ENCODE measurements at regions not wholly inside any gene's neighbourhood (a gene's known extent, or its start where the extent isn't known, plus 50 kb on each side); places are given as distances from the start of the nearest gene placed in this dataset.
"Not testable (repeated sequence)": the region's sequence is repeated elsewhere in the genome, so short reads cannot be mapped to it uniquely, and the experiment has no call there.

DNA sequence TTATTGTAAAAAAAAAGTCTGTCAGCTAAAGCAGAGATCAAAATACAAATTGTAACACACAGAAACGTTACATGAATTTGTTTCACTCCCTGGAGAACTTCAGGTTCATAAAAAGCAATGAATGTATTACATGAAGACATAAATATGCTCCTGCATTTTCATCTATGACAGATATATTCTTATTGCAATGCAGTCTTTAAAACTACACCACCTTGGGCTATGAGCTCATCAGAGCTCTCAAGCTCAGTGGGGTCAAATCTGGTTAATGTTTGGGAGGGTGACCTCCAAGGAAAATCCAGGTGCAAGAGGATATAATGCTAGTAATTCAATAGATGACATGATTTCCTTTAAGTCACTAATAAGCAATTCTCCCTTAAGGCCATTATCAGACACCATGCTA is 606.8 kb downstream of the EPHA3 start:
- intact Hi-C loops (cut with DNase I): no loop called here
- no peak for DNase-seq

DNA sequence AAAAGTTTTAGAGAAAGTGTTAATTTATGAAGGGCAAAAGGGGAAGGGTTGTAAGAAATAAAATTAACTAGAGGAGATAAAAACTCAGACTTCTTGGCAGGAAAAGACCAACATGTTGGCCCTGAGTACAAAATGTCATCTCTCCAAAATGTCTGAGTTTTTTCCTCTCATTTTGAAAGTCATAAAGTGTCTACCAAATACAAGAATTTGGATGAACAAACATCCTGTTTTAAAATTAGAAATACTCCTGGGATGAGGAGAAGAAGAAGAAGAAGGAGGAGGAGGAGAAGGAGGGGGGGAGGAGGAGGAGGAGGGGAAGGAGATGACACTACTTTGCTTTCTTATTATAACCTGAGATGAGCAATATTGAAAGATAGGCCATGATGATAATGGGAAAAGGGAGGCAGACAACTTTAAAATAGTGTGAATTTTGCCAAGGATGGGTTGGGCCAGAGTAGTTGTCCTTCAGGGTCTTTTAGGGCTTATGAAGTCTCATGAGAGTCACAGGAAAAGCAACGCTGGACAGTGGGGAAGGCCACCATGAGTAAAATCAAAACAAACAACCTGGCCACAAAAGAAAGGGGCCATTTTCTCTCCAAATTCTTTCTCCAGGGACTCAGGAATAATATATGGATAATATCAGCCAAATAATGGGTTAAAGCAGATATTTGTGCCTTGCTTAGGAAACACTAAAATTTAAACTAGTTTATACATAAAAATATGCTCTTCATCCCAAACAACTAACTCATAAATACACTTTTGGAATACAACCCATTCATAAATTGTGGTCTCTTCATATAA is 632.9 kb downstream of the EPHA3 start:
- intact Hi-C loops (cut with DNase I): no loop called here
- DNase-seq: no peak

DNA sequence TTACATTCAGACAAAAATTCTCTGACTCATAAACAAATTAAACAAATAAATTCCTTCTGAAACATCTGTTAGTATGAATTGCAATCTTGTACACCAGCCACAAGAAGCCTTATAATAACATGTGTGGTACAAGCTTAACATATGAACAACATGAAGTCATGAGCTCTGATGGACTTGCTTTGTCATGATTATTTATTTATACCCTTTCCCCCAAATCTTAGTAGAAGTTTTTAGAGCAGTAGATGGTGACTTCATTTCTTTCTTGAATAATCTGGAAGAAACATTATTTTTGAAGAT is 633.4 kb downstream of the EPHA3 start:
- DNase-seq: no peak
- intact Hi-C loops (cut with DNase I): no loop called here

DNA sequence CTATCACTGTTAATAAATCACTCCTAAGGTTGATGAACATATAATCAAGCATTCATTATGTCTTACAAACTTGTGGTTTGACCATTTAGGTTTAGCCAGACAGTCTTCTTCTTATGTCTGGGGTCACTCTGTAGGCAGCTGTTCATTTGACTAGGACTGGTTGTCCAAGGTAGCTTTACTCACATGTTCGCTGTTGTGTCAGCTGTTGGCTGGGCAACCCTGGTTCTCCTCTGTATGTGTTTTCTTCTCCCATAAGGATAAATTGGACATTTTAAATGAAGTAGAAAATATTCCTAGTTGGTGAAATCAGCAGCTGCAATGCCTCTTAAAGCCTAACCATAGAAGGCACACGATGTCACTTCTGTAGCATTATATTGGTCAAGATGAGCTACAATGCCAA is 635.1 kb downstream of the EPHA3 start:
- intact Hi-C loops (cut with DNase I): no loop called here
- DNase-seq: no peak

DNA sequence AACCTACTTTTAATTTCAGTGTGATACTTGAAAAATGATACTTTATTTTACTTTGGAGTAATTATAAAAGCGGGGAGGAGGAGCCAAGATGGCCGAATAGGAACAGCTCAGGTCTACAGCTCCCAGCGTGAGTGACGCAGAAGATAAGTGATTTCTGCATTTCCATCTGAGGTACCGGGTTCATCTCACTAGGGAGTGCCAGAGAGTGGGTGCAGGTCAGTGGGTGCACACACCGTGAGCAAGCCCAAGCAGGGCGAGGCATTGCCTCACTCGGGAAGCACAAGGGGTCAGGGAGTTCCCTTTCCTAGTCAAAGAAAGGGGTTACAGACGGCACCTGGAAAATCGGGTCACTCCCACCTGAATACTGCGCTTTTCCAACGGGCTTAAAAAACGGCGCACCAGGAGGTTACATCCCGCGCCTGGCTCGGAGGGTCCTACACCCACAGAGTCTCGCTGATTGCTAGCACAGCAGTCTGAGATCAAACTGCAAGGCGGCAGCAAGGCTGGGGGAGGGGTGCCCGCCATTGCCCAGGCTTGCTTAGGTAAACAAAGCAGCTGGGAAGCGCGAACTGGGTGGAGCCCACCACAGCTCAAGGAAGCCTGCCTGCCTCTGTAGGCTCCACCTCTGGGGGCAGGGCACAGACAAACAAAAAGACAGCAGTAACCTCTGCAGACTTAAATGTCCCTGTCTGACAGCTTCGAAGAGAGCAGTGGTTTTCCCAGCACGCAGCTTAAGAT is 640.3 kb downstream of the EPHA3 start:
- intact Hi-C loops (cut with DNase I); DNase-seq: not testable (repeated sequence)

DNA sequence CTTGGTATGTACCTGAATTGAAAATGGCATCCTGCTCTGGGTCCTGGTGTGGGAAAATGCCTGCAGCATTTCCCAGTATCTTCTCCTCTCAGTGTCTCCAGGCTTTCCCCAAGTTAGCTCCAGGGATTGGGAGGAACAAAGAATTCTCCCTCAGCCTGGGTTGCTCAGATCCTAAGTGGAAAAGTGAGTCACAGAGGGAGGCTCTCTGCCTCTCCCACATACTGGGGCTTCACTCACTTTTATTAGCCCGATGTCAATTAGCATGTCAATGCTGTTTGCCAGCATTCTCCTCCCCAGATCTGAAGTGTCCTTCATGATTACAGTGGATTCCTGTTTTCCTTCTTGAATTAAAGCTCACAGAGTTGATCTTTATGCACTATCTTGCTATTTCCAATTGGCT is 655.0 kb downstream of the EPHA3 start:
- no peak for DNase-seq
- intact Hi-C loops (cut with DNase I): no loop called here

DNA sequence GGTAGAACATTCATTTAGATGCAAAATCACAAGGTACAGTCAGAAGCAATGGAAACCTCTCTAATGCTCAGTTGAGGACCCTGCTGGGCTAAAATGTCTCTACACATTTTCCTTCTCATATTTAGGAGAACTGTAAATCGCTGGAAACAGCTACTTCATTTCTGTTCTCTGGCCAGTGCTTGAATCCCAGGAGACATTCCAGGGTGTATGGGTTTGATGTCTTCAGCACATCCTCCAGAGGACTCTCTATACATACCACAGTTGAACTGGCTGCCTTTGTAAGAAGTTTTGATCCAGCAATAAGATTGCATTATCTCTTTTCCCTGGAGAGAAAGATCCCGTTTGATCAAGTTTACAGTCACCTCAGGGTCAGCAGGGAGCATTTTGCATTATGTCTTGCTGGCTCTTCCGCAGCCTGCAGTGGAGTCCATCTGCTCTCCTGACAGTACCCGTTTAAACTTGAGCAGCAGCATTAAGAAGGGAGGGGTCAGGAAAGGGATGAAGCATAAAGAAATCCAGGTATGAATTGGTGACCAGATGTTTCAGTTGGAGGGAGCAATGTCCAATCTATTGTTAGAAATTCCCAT is 676.0 kb downstream of the EPHA3 start:
- no peak for DNase-seq
- intact Hi-C loops (cut with DNase I): no loop called here

DNA sequence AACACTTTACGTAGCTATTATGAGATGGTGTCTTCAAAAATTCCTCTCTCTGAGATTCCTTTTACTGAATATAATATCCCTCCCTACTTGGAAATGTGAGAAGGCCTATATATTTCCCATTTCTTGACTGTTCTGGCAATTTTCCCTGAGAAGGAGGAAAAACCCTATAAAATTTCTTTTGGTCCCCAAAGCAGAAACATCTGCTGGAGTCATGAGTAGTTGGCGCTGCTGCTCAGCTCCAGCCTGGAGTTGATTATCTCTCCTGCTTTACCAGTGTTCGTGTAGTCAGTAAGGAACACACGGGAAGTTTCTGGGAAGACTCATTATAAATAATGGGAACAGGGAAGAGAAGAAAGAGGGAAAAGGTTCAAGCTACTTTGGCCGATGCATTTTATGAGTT is 680.1 kb downstream of the EPHA3 start:
- DNase-seq: no peak
- intact Hi-C loops (cut with DNase I): no loop called here

DNA sequence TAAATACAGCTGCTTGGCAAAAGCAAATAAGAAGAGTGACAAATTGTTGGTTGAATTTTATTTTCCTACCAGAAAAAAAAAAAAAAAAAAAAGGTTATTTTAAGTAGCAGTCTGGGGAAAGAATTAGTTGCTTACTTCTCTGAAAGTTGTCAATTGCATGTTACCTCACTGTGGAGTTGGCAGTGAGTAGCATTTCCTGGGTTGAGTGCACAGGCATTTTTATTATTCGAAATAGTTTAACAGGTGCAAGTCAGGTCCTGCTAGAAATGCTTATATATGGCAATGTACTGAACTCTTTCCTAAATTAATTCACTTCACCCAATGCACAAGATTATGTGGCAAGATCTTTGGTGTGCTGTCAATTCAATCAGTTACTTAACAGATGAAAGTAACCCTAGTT is 680.6 kb downstream of the EPHA3 start:
- DNase-seq: no peak
- intact Hi-C loops (cut with DNase I): no loop called here

DNA sequence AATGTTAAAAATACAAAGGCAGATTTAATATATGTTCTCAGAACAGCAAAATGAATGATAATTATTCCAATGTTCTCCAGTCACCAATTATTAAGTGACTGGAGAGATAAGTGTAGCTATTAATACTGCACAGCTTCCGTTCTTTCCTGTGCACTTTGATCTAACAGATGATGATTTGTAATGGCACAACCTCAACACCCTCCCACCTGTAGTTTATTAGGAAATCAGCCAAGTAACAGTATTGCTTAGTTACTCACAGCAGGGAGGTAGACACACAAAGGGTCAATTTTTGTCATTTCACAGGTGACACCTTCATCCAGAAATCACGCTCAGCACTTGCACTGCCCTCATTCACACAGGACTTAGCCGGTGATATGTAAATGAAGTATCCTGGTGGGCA is 688.1 kb downstream of the EPHA3 start:
- intact Hi-C loops (cut with DNase I): no loop called here
- DNase-seq: no peak

DNA sequence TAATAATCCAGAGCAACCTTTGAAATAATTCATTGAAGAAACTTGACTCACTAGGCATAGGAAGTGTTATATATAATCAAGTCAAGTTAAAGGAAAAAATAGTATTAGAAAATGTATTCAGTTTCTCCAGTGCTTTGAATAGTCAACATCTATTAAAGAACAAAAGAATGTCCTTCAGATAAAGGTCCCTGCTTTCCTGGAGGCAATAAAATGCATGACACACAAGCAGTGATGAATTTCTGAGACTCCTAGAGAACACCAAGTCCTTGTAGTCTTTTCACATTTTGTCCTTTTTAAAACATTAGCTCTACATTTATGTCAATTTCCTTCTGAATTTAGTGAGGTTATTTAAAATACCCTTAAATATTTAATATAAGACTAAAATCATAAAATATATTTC is 695.5 kb downstream of the EPHA3 start:
- intact Hi-C loops (cut with DNase I): no loop called here
- DNase-seq: no peak

DNA sequence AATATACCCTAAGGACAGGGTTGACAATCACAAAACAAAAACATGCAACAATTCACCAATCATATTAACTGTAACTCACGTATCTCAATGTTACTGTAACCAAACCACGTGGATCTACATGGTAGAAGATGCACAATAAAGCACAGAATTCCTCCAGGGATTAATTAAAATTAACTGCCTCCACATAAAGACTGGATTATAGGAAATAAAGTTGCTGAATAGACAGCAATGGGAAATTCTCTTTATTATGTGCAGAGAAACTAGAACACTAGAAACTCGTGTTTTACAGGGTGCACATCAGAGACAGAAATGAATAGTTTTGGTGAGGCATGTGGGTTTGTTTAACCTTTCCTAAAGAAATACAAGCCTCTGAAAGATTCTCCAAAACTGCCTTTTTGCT is 696.3 kb downstream of the EPHA3 start:
- intact Hi-C loops (cut with DNase I): no loop called here
- DNase-seq: no peak

DNA sequence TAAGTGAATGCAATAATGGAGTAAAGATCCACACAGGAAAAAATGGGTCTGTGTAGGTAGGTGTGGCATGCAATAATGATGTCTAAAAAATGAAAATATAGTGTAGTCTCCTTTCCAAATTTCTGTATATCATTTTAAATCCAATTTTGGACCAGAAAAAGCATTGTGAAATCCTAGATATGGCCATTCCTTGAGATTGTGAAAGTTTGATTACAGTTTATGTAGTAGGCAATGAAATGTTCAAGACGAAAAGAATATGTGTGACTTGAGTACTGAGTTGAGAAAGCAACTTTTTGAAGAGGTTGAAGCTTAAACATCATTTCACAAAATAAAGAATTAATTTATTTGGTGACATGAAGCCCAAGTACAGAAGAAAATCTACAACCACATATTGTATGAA is 698.7 kb downstream of the EPHA3 start:
- intact Hi-C loops (cut with DNase I): no loop called here
- no peak for DNase-seq

DNA sequence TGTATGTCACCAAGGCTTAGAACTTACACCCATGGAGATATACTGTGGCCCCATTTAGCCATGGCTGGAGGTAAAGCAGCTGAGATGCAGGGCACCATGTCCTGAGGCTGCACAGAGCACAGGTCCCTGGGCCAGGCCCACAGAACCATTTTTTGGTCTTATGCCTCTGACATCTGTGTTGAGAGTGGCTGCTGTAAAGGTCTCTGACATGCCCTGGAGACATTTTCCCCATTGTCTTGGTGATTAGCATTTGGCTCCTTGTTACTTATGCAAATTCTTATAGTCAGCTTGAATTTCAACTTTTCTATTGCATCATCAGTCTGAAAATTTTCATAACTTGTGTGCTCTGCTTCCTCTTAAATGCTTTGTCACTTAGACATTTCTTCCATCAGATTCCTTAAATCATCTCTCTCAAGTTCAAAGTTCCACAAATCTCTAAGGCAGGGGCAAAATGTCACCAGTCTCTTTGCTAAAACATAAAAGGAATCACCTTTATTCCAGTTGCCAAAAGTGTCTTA is 701.3 kb downstream of the EPHA3 start:
- DNase-seq: no peak
- intact Hi-C loops (cut with DNase I): no loop called here

DNA sequence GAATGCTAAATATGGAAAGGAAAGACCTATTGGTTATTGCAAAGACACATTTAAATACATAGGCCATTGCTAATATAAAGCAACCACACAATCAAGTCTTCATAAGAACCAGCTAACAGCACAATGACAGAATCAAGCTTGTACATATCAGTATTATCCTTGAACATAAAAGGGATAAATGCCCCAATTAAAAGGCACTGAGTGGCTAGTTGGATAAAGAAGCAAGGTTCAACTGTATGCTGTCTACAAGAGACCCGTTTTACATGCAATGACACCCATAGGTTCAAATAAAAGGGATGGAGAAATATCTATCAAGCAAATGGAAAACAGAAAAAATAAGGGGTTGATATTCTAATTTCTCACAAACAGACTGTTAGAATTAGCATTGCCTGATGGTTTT is 706.1 kb downstream of the EPHA3 start:
- intact Hi-C loops (cut with DNase I): no loop called here
- DNase-seq: no peak

DNA sequence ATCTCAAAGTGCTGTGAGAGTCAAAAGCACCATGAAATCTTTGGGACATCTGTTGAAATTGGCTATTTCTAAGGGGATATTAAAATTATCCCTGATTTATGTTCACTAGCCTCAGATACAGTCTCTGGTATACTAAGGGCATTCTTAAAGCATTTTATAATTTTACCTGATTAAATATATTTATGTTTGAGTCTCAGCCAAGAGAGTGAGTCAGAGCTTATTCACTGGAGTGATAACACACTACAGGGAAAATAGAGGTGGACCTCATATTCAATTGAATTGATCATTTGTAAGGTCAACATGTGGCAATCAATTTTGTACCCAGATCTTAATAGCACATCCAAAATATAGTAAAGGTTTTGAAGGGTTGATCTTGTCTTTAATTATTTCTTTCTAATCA is 733.6 kb downstream of the EPHA3 start:
- intact Hi-C loops (cut with DNase I): no loop called here
- DNase-seq: no peak

DNA sequence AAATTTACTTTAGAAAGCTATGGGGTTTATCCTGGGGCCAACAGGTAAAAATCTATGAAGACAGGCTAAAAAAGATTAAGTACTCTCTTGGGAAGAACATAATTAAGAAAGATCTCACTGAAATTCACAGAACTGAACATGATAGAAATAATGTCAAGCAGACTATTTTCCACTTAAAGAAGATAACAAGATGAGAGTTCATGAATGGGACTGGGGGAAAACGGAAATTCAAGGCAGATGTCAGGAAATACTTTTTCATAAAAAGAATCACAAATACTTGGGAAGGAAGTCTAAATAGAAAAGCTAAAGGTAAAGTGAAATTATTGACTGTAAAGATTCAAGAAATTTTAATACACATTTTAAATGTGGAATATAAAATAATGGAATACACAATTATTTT is 737.6 kb downstream of the EPHA3 start:
- DNase-seq: no peak
- intact Hi-C loops (cut with DNase I): no loop called here

DNA sequence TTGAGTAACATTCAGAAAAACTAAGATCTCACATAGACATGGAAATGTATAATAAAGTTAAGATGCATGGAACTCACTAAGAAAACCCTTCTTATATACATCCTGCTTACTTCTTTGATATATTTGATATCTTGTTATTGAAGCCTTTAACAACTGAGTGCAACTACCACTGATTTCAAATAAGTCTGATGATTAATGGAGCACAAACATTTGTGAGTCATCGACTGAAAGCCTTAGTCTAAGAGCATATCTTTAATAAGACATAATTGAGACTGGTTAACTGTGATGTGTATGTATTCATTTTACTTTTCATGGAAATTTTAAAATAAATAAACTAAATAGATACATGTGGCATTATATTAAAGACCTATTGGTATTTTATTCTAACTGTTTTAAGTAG is 740.5 kb downstream of the EPHA3 start:
- intact Hi-C loops (cut with DNase I): no loop called here
- no peak for DNase-seq

DNA sequence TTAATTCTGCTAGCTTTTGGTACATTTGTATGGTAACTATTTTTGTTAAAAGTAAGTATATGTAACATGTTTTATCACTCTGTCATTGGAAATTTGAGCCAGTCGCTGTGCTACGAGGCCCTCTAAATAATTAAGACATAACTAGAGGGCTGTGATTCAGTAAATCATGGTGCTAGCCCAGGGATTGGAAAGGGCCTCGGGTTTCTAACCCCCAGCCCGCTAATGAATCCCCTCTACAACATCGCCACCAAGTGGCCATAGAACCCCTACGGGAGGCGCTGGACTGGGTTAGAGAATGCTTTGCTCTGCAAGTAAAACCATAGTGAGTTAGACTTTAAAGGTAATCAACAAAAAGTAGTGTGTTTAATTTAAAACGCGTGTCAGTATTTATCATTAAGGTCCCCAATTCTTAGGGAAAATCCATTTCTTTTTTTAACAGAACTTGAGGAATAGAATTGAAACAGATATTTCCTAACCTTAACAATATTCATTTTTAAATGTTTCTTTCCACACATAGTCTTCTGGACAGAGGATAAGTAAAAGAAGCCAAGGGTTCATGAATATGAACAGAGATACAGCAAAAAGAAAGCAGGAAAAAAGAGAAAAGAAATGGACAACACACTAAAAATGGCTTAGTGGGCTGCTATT is 744.7 kb downstream of the EPHA3 start:
- intact Hi-C loops (cut with DNase I): no loop called here
- DNase-seq: peak in 35 of 42 donors; percentile 1 to 72 (median 34)

DNA sequence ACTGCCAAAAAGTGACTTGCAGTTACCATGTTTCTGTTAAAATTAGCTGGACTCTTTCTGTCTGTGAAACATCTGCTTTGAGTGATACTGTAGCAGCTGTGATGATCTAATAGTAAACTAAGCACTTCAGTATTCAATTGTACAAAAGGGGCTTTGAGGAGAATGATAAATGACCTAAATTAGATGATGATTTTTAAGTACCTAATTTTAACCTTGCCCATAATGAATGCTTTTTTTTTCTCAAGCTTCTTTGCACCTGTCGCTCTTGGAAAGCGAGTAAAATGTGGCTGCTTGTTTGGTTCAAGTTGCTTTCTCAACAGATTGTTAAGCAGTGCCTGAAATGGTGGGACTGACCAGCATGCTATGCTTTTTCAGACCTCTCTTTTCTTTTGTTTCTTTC is 752.3 kb downstream of the EPHA3 start:
- intact Hi-C loops (cut with DNase I): no loop called here
- peak in 1 of 42 donors; percentile 1 for DNase-seq
